Panc1 (cell line): ENCODE measurements at regions not wholly inside any gene's neighbourhood (a gene's known extent, or its start where the extent isn't known, plus 50 kb on each side); places are given as distances from the start of the nearest gene placed in this dataset.

Experiments
- ATAC-seq: fragments of 200-7000 bp; cut with Tn5 transposase; 2 replicates; pipeline ENCODE4 v1.9.1; 2020; ENCODE audit warnings: mild to moderate bottlenecking, moderate library complexity
- BruUV-seq: library from RNA; stranded (reverse); fragments of 400-500 nt; replicated peaks from 2 replicates; lab custom pipeline; 2021; lab: Mats Ljungman, UMichigan
- CTCF ChIA-PET: fragments of 300-600 bp; sonication (Branson Sonifier 250); formaldehyde crosslinking; loops from one replicate; lab custom pipeline; 2022; ENCODE audit warnings: antibody characterized with exemption; lab: Charles Lee
- POLR2A ChIA-PET: fragments of 300-600 bp; sonication (Branson Sonifier 250); formaldehyde crosslinking; loops from one replicate; lab custom pipeline; 2022; ENCODE audit warnings: antibody characterized with exemption; lab: Charles Lee
- DNase-seq: peaks from one replicate; pipeline ENCODE4 v3.0.0-alpha.2; 2010; ENCODE audit warnings: low read depth, low spot score
- H3K27ac ChIP-seq: 2 replicates; pipeline ENCODE4 v1.5.1; 2011; ENCODE audit warnings: mild to moderate bottlenecking, low read length, inconsistent platforms
- H3K27me3 ChIP-seq: fragments of 200-500 bp; sonication (Bioruptor generic); 2 replicates; pipeline ENCODE4 v1.6.0; 2014; ENCODE audit warnings: low read length, inconsistent platforms; ENCODE audit not compliant: control insufficient read depth, insufficient read depth
- H3K36me3 ChIP-seq: fragments of 200-500 bp; sonication (Bioruptor generic); 2 replicates; pipeline ENCODE4 v1.5.1; 2014; ENCODE audit warnings: inconsistent platforms, mild to moderate bottlenecking, low read length, moderate library complexity; ENCODE audit not compliant: control insufficient read depth, insufficient read depth
- H3K4me1 ChIP-seq: 2 replicates; pipeline ENCODE4 v1.5.1; 2011; ENCODE audit warnings: inconsistent platforms, mild to moderate bottlenecking, low read length, moderate library complexity; ENCODE audit not compliant: control insufficient read depth, insufficient read depth
- H3K4me3 ChIP-seq, 2 experiments: 2 replicates each; pipeline ENCODE4 v1.5.1; 2011 to 2012; ENCODE audit warnings: low read depth in 2 of 2, low read length in 2 of 2, mild to moderate bottlenecking in 2 of 2, inconsistent platforms in 1 of 2, moderate library complexity in 1 of 2
- H3K9me3 ChIP-seq: fragments of 200-500 bp; sonication (Bioruptor generic); 2 replicates; pipeline ENCODE4 v1.5.1; 2014; ENCODE audit warnings: low read depth, mild to moderate bottlenecking, inconsistent platforms, low read length, moderate library complexity; ENCODE audit not compliant: control insufficient read depth, insufficient read depth
- CTCF ChIP-seq: fragments of 450-650 bp; IDR thresholded peaks from 2 replicates; pipeline ENCODE4 v1.5.1; 2017; ENCODE audit warnings: mild to moderate bottlenecking
- POLR2AphosphoS5 ChIP-seq: IDR thresholded peaks from 2 replicates; pipeline ENCODE4 v1.6.1; 2012; ENCODE audit warnings: mild to moderate bottlenecking, low read depth, low read length, moderate library complexity
- REST ChIP-seq, 2 experiments: IDR thresholded peaks; 2 replicates each; pipeline ENCODE4 v1.6.1; 2011 to 2012; ENCODE audit warnings: low read depth in 2 of 2, control low read depth in 1 of 2, low read length in 1 of 2, mild to moderate bottlenecking in 1 of 2, moderate library complexity in 1 of 2; ENCODE audit not compliant: insufficient read depth in 1 of 2
- SIN3A ChIP-seq: IDR thresholded peaks from 2 replicates; pipeline ENCODE4 v1.6.1; 2012; ENCODE audit warnings: low read depth, mild to moderate bottlenecking, low read length, moderate library complexity, borderline replicate concordance; ENCODE audit not compliant: insufficient read depth
- TCF7L2 ChIP-seq: IDR thresholded peaks from 2 replicates; pipeline ENCODE4 v1.6.1; 2011; ENCODE audit warnings: mild to moderate bottlenecking, low read depth, low read length, inconsistent platforms
- in situ Hi-C: cut with HindIII; loops from 2 replicates; pipeline ENCODE4 v1.10.0; 2016; ENCODE audit warnings: low sequenced_read_pairs, low pct_unique_long_range_greater_than_20kb
- intact Hi-C: fragments of 100-400 bp; cut with micrococcal nuclease; formaldehyde crosslinking; loops from one replicate; pipeline ENCODE4 v1.10.0; 2022; ENCODE audit not compliant: unreplicated experiment

GRCh38 chr20:55918471-55918870 lies 86.8 kb downstream of the CBLN4 start:
- ChIA-PET POLR2A (no interaction called here), CTCF (no interaction called here)
- no peak for DNase-seq
- no TSS peak for BruUV-seq
- in situ Hi-C loops (no loop called here), intact Hi-C loops (no loop called here)
- Histone ChIP-seq H3K4me3 (no peak overlapping the region), H3K27me3 (no peaks in the 10 kb centered on the region), H3K36me3 (no peaks in the 10 kb centered on the region), H3K9me3 (no peaks in the 10 kb centered on the region; the same call in 1 of the 2 replicates), H3K27ac (no peak overlapping the region), H3K4me1 (no peaks in the 10 kb centered on the region)
- no peak for ATAC-seq
- no peak for TF ChIP-seq CTCF
- TF ChIP-seq POLR2AphosphoS5 = no peak
- TF ChIP-seq SIN3A = no peak
- TF ChIP-seq TCF7L2 = no peak
- no peak for TF ChIP-seq REST (IDR thresholded peaks at IDR 0.05; ENCODE audit: insufficient read depth in 1 of 2, low read depth in 2 of 2, low read length in 1 of 2)

- TF ChIP-seq POLR2AphosphoS5 (no peak), REST (IDR thresholded peaks at IDR 0.05; ENCODE audit: insufficient read depth in 1 of 2, low read depth in 2 of 2, low read length in 1 of 2) (no peak), TCF7L2 (no peak)
- intact Hi-C loops (no loop called here), in situ Hi-C loops (no loop called here)
- no peak for DNase-seq
- no peaks in the 10 kb centered on the region for H3K4me1 ChIP-seq
- H3K9me3 ChIP-seq = no peaks in the 10 kb centered on the region
- ATAC-seq = no peak
- POLR2A ChIA-PET = no interaction called here
- H3K4me3 ChIP-seq = no peak overlapping the region
- CTCF ChIA-PET = no interaction called here
- no TSS peak for BruUV-seq
- no peaks in the 10 kb centered on the region for H3K36me3 ChIP-seq
- no peaks in the 10 kb centered on the region for H3K27me3 ChIP-seq
- no peak overlapping the region for H3K27ac ChIP-seq
These were observed 112.3 kb downstream of the CBLN4 start for GRCh38 chr20:55893031-55893430.
